Astrocyte of the spinal cord (primary cell): ENCODE measurements at regions not wholly inside any gene's neighbourhood (a gene's known extent, or its start where the extent isn't known, plus 50 kb on each side); places are given as distances from the start of the nearest gene placed in this dataset.

Experiments
- DNase-seq: peaks from one replicate; pipeline ENCODE4 v3.0.0; 2011; ENCODE audit warnings: low read depth, low spot score
- H3K4me3 ChIP-seq: 2 replicates; pipeline ENCODE4 v1.5.1; 2011; ENCODE audit warnings: low read depth, mild to moderate bottlenecking, low read length, moderate library complexity
- CTCF ChIP-seq: IDR thresholded peaks from 2 replicates; pipeline ENCODE4 v1.5.1; 2012; ENCODE audit warnings: low read depth, mild to moderate bottlenecking, low read length, inconsistent platforms
- in situ Hi-C: cut with HindIII; loops from 2 replicates; pipeline ENCODE4 v1.10.0; 2017; ENCODE audit warnings: low sequenced_read_pairs

- H3K4me3 ChIP-seq: no peak overlapping the region
- TF ChIP-seq CTCF: no peak
- no peak for DNase-seq
- in situ Hi-C loops: no loop called here
Measured at GRCh38 chr7:53965716-53966115, 576.5 kb upstream of the VSTM2A start.

- no peak for DNase-seq
- no peak for TF ChIP-seq CTCF
- no peak overlapping the region for H3K4me3 ChIP-seq
- in situ Hi-C loops: no loop called here
Measured at GRCh38 chr7:53983480-53983879, 558.7 kb upstream of the VSTM2A start.

GRCh38 chr7:53984776-53985175 lies 557.4 kb upstream of the VSTM2A start:
- no peak for DNase-seq
- no peak overlapping the region for H3K4me3 ChIP-seq
- in situ Hi-C loops: no loop called here
- no peak for TF ChIP-seq CTCF

GRCh38 chr7:53988376-53988775 lies 553.8 kb upstream of the VSTM2A start:
- TF ChIP-seq CTCF: no peak
- DNase-seq: no peak
- in situ Hi-C loops: no loop called here
- H3K4me3 ChIP-seq: no peak overlapping the region

- in situ Hi-C loops: no loop called here
- DNase-seq: no peak
- H3K4me3 ChIP-seq: no peak overlapping the region
- no peak for TF ChIP-seq CTCF
Measured at GRCh38 chr7:53993224-53993623, 549.0 kb upstream of the VSTM2A start.

- in situ Hi-C loops: no loop called here
Measured at GRCh38 chr7:53996876-53997275, 545.3 kb upstream of the VSTM2A start.

More at GRCh38 chr7:53996876-53997275, 545.3 kb upstream of the VSTM2A start:
- TF ChIP-seq CTCF: no peak
- H3K4me3 ChIP-seq: no peak overlapping the region
- no peak for DNase-seq
